ENCODE measurements at regions not wholly inside any gene's neighbourhood (a gene's known extent, or its start where the extent isn't known, plus 50 kb on each side); places are given as distances from the start of the nearest gene placed in this dataset.
A peak's percentile ranks its signal among the peaks of the same experiment; 100 is the strongest.
"Not testable (repeated sequence)": the region's sequence is repeated elsewhere in the genome, so short reads cannot be mapped to it uniquely, and the experiment has no call there.

DNA sequence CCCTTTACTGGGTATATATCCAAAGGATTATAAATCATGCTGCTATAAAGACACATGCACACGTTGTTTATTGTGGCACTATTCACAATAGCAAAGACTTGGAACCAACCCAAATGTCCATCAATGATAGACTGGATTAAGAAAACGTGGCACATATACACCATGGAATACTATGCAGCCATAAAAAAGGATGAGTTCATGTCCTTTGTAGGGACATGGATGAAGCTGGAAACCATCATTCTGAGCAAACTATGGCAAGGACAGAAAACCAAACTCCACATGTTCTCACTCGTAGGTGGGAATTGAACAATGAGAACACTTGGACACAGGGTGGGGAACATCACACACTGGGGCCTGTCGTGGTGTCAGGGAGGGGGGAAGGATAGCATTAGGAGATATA, 59.2 kb downstream of the CXorf49B start:
- not testable (repeated sequence) for DNase-seq

DNA sequence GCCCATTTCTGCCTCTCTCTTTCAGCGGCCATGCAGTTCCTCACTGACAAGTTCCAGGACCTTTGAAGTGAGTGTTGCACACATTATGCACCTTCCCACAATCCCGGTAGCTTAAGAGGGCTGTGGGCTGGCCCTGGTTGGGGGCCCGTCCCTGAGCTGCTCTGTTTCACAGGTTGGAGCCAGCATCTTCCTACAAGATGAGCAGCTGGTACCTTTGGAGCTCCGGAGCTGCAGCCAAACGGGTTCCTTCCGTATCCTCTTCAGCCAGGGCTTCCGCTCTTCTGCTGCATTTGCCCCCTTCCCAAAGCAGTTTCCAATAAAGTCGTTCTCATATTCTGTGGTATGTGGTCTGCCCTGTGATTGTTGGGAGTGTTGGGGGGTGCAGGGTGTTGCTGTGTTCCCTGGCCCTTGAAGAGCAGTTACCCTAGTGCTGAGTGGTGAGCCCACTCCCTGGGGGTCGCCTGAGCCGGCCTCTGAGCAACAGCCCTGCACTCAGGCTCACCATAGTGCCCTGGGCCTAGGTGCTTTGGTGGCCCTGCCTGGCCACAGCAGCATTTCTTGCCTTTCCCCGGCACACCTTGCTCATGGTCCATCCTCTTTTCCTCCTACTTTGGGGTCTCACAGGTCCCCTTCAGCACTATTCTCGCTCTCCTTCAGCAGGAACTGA, 60.4 kb downstream of the CXorf49B start:
- DNase-seq: no peak

DNA sequence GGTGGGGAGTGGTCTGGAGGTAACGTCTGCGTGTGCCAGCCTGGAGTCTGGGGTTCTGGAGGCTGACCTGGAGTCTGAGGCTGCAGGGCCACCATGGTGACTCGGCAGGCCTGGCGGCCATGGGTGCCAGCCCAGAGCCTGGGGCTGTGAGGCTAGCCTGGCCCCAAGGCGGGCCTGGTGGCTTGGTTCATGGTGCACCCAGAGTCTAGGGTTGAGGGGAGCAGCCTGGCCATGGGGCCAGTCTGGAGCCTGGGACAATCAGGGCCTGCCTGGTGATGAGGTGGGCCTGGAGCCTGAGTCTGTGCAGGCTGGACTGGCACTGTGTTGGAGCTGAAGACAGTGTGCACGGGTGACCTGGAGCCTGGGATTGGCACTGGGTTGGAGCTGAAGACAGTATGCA, 64.9 kb downstream of the CXorf49B start:
- no peak for DNase-seq

DNA sequence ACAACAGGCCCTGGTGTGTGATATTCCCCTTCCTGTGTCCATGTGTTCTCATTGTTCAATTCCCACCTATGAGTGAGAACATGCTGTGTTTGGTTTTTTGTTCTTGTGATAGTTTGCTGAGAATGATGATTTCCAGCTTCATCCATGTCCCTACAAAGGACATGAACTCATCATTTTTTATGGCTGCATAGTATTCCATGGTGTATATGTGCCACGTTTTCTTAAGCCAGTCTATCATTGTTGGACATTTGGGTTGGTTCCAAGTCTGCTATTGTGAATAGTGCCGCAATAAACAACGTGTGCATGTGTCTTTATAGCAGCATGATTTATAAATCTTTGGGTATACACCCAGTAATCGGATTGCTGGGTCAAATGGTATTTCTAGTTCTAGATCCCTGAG, 72.6 kb upstream of the NHSL2 start:
- DNase-seq: not testable (repeated sequence)

DNA sequence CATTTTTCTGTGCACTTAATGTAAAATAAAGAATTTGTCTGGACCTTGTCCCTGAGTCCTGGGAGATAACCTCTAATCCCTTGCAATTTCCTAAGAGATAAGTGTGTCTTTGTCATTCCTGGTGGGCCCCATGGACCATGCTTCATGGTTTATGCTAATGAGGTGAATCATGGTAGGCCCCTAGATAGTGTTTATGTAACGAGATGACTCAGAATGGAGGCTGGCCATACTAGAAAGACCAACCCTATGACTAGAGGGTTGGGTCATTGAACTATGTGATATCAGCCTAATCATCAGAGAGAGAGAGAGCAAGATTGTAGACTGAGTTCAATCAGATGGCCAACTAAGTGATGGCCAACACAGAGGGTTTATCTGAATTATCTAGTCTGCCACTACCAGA, 64.2 kb upstream of the NHSL2 start:
- DNase-seq: no peak

DNA sequence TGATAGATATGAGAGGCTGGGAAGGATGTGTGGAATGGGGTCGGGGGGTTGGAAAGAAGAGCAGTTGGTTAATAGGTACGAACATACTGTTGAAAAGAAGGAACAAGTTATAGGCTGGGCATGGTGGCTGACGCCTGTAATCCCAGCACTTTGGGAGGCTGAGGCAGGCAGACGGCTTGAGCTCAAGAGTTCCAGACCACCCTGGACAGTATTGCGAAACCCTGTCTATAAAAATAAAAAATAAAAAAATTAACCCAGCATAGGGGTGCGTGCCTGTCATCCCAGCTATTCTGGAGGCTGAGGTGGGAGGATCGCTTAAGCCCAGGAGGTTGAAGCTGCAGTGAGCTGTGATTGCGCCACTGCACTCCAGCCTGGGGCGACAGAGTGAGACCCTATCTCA, 58.5 kb upstream of the NHSL2 start:
- no peak for DNase-seq

DNA sequence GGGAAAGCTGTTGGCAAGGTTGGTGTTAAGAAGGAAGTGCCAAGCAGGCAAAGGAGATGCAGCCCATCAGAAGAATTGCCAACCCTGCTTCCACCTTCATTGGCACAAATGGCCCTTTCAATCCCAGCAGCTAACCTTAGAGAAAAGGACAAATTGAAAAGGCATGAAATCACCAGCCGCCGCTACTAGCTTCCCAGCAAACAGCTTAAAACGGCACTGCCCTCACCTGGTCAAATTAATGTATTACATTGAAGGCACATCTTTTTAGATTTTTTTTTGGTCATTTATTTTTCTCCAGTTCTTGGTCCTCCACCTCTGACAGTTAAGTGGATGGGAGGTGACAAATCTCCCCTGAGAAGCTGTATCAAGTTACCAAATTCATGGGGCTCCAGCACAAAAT, 51.0 kb upstream of the NHSL2 start:
- DNase-seq: peak in 12 of 58 donors; percentile 0 to 19 (median 3)
